Activated T-cell treated with anti-CD3 and anti-CD28 coated beads for 4 hours (primary cell): ENCODE measurements at regions not wholly inside any gene's neighbourhood (a gene's known extent, or its start where the extent isn't known, plus 50 kb on each side); places are given as distances from the start of the nearest gene placed in this dataset.

Experiments used
- DNase-seq: peaks from one replicate; pipeline ENCODE4 v3.0.0-alpha.2; 2020

DNA sequence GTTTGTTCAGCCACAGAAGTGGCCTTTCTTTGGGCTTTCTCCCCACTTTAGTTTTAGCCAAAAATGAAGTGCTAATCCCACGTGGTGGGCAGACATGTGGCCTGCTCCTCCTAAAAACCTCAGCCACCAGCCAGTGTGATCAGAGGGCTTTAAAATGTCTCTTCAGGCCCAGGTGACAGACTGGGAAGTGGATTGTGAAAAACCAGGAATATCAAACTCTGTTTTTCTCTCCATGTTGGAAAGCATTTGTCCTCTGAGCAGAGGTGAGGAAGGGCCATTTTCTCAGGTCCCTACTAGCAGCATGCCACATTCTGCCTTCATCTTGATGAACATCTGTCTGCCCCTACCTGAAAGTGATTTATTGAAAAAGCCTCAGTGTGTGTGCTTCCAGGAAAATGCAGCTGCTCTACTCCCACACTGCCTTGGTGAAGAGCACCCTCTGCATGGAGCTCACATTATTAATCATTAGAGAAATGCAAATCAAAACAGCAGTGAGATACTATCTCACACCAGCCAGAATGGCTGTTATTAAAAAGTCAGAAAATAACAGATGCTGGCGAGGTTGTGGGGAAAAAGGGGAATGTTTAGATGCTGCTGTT, 181.2 kb upstream of the DMAC1 start:
- no peak for DNase-seq

DNA sequence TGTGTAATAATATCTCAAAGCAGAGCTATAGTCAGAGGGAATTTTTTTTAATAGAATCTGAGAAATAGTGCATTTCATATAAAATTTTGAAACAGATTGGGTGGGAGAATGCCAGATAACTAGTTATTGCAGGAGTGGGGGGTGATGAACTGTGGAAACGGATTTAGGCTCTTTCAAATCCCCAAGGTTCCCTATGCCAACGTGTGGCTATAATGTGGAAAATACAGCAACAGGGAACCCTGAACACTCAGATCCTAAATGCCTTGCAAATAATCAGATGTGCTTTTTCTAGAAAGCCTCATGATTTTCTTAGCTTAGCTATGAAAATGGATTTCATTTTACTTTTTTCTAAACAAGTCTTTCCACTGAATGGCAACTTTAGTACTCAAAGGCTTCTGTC, 180.5 kb upstream of the DMAC1 start:
- no peak for DNase-seq

DNA sequence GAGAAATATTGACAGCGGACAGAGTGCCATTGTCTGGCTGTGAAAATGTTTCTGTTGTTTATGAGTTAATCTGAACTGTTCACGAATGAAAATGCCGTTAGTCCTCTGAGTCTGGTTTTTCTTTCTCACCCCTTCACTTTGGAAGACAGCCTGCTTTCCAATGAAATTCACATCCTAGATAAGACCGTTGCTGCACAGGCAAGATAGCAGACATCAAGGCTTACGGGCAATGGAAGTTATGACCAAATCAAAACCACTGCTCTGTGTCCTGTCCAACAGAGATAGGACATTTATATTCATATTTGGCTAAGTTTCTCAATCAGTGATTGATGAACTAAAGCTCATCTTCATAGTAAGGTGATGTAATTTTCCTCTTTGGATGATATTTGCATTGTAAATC, 180.0 kb upstream of the DMAC1 start:
- DNase-seq = no peak

DNA sequence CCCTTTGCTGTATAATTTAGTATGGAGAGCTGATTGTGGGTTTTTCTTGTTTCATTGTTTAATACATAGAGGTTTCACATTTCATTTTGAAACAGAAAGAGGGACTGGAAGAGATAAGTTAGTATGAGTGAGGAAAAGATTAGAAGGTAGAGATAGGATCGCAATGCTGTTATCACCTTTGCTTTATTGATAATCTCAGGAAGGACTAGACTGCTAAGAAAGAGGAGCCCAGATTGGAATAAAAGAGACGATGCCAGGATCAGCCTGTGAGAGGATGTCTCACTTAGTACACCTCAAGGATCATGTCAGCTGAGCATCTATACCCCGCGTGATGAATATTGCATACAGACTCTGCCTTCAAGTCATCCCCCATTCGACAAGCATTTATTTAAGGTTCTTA, 178.0 kb upstream of the DMAC1 start:
- DNase-seq = no peak

DNA sequence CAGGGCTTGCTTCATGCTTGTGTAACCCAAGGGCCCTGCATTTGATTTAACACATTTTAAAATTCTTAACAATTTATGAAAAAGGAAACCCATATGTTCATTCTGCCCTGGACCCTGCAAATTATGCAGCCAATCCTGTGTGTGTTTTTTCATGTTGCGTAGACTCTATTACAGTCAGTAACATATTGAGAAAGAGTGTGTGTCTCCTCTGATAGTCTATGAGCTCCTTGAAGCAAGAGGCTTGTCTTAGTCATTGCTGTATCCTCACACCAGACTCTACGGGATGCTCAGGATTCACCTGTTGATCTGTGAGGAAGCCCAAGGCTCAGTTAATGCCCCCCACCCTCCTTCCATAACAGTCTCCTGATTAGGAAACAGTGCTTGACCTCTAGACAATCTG, 177.3 kb upstream of the DMAC1 start:
- no peak for DNase-seq

DNA sequence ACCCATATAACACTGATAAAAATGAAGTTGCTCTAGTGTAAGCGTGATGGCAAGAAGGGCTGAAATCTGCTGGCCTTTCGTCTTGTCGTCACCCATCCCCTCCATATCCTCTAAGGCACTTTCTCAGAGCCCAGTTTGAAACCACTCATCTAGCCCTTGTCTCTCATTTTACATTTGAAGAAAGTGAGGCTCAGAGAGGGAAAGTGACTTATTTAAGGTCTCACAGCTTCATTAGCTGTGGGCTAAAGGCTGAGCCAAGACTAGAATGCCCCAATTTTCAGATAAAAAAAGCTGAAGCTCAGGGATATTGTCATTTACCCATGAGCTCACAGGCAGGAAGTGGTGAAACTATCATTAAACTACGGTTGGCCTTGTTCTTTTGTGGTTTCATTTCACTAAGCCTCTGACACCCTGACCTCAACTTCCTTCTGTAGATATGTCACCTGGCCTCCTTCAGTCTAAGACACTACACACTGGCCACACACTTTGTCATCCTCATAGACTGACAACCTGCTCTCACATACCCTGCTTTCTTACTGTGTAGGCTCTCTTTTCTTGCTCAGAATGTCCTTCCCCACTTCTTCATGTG, 176.7 kb upstream of the DMAC1 start:
- DNase-seq = peak; percentile 31

DNA sequence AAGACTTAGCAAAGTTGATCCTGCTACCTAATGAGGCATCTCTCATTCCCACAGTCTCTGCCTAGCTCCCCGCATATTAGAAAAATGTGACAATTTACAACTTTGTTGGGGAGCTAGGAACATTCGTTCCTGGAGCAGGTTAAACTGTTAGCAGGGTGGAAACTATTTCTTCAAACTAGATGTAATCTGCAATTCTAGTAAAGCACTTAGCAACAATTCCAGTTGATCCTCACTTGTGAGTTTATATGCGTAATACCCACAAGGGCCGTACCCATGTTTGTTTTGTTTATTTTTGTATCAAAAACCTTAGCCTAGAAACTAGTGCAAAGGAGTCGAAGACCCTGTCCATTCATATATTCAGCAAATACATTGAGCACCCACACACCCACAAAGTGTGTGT, 175.8 kb upstream of the DMAC1 start:
- no peak for DNase-seq

DNA sequence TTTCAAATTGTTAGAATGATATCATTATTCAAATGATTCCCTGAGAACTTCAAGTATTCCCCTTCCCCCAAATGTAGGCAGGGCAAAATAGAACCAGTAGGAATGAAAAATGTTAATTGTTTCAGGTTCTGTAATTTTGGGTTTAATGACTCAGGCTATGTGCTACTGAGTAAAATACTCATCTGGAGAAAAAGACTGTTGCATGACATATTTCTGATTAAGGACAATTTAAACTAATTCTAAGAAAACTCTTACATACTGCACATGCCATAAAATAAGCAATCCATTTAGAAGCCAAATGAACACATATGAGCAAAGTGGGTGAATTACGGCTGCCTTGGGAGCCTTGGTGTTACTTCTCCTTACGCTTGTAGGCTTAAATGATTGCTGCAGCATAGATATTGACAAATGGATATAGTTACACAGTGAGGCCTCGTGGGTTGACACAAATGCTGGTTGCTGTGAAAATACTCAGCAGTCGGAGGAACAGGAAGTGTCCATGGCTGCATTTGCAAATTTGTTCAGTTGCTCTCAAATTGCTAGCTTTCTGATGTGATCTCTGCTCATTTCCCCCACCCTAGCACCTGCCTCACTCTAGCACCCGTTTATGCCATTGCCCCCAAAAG, 174.9 kb upstream of the DMAC1 start:
- no peak for DNase-seq

DNA sequence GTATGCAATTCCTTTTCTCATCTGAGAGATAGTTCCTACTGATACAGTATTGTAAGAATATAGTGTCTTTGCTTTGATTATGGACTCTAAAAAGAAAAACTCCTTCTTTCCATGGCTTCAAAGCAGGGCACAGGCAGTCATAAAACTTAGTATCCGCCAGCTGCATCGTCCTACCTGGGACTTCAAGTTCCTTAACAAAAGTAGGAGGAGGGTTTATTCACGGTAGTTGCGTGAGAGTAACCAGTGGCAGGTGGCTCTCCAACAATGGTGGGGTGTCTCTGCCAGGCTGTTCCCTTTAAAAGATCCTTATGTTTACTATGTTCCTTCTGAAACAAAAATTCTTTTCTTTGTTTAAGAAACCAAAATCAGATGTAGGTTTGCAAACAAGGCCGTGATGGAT, 173.5 kb upstream of the DMAC1 start:
- no peak for DNase-seq

DNA sequence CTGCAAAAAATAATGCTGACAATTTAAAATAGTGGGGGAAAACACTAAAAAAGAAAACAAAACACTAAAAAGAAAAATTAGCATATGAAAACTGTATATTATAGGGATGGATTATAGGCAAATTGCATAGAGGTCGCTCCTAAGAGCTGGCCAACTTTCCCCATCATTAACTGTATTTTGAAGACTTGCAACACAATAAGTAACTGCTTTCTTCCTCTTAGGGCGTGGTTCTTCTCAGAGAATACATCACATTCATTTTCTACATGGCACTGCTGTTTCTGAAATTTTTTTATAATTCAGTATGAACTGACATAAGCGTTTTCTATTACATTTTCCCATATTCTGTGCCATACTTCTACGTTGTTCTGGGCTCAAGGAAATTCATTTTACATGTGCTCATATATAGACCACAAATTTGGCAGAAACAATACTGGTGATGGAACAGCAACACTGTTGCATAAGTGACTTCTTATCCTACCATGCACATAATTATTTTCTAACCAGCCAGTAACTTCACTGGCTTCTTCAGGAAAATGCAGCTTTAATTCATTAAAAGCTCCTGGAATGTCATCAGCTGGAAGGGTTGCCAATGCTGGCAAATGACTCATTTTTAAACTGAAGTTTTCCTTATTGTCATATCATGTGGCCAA, 171.2 kb upstream of the DMAC1 start:
- DNase-seq = no peak

DNA sequence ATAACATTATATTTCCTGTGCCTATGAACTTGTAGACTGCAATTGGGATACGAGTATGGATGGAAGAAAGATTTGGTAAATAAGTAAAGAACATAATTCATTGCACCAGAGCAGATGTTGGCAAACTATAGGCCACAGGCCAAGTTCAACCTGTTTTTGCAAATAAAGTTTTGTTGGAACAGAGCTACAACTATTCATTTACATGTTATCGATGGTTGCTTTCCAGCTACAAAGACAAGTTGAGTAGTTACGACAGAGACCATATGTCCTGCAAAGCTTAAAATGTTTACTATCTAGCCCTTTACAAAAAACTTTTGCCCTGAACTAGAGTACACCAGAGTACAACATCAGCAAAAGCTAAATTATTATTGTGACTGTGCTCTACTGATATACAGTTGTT, 169.1 kb upstream of the DMAC1 start:
- no peak for DNase-seq

DNA sequence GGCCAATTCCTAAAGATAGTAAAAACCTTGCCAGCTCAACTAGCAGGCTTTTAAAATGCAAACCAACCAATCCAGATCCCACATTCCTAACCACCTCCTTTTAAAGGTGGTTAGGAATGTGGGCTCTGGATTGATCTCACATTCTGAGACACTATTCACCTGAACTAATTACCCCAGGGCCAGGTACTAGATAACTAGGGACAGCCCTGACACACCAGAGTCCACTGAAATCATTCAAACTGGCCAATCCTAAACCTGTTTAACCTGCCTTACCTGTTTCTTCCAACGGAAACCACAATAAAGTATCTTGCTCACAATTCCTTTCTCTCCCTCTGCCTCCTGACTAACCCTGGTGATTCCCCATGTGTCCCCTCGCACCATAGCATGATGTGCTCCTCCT, 168.3 kb upstream of the DMAC1 start:
- no peak for DNase-seq

DNA sequence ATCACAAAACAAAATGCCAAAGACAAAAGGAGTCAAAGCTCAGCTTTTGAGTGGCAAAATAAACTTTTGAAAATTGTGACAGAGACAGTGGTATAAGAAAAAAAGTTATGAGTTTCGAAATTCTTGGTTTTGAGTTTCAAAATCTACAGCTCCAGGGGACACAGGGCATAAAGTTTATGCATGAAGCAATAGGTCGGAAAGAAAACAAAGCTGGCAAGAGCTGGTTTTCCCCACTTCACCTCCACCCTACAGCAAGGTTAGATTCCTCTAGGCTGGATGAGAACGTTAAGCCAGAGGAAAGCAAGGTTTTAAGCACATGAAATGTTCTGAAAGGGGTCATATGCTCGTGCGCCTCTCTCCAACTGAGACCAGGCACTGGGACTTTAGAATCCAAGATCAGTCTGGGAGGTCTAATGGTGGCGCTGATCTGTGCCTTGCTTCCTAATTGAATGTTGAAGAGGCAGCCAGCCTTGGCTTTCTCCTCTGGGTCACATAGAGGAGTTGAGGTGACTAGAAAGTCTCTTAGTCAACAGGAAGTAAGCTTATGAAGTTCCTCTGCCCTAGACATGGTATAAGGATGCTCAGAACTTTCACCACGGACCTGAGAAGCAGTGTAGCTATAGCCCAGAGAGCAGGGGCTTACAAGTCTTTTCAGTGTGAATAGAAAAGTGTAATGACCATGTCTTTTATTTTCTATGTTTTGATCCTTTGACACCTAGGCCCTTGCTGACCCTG, 167.7 kb upstream of the DMAC1 start:
- DNase-seq = no peak

DNA sequence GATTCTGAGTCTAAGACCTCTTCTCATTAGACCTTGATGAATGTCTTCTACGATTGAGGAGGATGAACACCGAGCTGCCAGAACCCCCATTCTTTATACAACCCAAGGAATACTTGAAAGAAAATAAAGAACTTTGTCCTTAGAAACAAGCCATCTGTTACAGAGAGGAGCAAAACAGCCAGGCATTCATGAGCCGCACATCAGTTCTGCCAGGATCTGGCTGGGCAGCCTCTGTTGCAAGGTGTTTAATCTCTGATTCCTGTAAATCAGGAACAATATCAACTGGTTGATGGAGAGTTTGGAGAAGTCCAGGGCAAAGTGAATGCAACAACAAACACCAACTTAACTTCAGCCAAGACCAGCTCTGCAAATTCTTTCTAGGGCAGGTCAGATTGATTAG, 165.5 kb upstream of the DMAC1 start:
- DNase-seq = no peak

DNA sequence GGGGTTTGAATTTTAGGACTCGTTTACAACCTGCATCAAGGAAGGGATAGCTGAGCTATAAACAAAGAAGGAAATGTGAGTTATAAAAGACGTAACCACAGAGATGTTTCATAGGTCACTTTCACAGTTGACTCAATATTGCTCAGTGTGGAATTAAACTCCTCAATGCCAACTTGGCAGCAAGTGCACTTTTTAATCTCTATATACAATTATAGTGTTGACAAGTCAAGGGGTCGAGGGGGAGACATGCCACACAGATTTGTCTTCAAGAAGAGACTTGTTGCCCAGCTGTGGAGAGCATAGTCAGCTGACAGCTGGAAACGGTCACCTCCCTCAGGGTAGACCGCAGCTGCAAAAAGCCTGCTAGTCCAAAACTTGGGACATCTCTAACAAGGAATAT, 163.4 kb upstream of the DMAC1 start:
- no peak for DNase-seq

DNA sequence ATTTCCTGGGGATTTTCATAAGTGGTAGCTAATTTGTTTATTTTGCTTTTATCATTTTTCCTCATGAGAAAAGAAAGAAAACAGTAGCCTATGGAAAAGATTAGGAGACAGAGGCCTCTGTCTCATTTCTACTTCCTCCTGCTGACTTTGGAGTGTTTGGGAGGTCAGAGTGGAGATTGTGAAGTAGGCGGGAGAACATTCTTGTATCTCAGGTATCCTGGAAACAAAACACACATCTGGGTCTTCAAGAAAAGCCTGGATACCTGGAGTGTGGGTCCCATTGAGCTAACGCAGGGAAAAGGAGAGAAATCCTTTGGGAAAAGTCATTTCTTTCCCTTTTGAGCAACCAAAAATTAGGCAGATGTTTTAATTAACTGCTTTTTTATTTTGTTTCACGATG, 161.5 kb upstream of the DMAC1 start:
- DNase-seq = no peak

DNA sequence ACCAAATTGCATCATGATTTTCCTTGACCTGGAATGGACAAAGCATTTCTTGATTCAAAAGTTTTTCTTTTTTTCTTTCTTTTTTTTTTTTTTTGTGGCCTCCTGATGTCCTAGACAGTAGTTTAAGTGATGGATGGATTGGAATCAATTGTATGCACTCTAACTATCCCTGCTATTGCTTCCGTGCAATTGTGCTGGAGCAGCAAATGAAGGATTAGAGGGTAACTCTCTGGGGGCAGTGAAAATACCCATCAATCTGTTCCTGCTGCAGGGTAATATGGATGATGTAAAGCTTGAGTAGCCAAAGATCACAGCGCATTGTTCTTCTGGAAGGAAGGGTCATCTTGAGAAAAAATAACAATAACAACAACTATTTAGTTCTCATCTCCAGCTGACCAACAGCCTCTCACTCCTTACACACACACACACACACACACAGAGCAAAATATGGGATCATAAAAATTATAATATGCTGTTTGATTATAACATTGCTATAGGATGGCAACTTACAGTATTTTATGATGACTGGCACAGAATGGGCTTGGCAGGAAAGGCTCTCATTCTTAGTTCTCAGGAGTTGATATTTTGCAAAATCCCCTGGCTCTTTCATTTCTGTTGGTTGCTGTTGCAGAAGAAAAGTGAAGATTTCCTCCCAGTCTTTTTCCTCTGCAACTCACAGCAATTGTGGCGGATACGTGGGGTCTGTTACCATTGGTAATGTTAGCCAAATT, 160.9 kb upstream of the DMAC1 start:
- no peak for DNase-seq

DNA sequence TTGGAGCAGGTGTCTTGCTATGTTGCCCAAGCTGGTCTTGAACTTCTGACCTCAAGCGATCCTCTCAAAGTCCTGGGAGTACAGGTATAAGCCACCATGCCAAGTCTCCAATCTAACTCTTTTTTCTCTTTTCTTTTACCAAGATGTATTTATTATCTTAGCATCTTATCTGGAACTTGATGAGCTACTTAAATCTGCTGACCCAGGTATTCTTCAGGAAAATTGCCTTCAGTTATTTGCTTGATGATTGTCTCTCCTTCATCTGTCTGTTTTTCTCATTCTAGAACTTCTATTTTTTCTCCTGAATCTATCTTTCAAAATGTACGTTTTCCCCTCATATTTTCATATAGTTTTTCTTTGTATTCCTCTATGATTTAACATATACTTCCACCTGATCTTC, 158.2 kb upstream of the DMAC1 start:
- DNase-seq = no peak

DNA sequence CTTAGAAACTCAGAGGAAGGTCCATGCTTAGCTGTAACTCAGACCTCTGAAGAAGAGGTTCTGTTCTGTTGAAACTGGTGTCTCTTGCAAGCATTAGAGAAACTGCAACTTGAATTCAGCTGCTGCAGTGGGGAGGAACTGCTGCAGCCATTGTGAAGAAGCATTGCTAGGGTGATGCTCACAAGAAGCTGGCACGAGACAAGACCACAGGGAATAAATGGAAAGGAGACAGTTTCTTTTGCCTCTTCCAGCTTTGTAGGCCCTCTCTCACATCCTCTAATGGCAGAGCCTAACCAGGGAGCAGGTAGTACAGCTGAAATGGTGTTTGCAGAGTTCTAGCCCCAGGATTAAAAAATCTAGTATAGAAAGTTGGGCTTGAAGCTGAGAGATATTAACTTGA, 148.0 kb upstream of the DMAC1 start:
- DNase-seq = no peak

DNA sequence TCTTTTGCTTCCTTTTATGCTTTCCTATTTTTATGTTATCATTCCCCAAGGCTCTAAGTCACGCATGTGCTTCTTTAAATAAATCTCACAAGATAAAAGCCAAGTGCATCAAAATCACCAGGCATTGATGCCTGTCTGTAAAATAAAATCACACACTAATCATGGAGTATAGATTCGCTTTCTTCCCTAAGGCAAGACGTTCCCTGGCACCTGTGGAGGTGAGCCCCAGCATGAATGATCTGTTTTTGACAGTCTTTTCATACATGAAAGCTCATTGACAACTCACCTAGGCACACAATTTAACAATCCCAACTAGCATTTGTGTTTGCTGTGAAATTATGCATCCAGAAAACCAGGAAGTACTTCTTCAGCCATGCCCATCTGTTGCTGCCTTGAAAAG, 146.9 kb upstream of the DMAC1 start:
- DNase-seq = no peak

DNA sequence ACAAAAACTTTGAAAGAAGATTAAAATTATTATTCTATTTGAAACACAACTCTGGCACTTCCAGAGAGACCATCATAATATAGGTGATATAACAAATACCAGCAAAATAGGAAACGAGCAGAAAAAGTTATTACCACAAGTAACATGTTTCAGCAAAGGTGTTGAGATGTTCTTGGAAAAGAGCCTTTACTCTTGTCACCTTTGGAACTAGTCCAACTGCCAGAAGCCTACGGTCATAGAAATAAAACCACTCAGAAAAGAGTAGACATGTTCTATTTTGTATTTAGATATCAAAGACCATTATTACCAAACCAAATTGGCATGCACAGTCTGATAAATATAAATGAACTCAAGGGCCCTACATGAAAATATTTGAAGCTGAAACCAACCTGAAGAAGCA, 145.0 kb upstream of the DMAC1 start:
- no peak for DNase-seq

DNA sequence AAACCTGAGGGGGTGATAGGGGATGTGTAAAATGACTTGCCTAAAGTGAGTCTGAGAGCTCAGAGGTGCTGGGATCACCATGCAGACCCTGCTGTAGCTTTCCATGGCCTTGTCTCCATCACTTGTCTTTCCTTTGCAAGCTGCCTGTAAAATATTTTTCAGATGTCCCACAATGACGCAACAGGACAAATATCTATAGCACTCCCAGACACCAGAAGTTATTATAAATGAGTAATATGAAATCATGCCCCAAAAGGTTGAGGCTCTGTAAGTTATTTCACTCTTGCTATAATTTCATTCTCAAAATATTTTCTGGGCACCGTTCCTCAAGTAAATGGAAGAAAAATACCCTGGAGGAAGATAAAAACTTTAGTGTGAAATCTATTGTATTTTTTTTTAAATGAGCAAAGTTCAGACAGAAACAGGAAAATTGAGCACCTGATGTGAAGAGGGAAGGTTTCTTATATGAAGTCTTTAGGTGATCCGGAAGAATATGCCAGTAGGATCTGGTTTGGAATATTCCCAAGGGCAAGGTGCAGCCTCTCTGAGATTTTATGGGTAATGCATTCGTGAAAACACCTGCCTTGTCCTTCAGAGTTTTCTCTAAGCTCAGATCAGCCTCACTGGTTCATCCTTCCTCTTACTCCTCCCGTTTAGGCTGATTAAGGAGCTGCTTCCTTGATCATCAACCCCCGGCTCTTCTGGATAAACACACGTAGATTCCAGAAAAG, 138.3 kb upstream of the DMAC1 start:
- no peak for DNase-seq
